ENCODE measurements at regions not wholly inside any gene's neighbourhood (a gene's known extent, or its start where the extent isn't known, plus 50 kb on each side); places are given as distances from the start of the nearest gene placed in this dataset.

DNA sequence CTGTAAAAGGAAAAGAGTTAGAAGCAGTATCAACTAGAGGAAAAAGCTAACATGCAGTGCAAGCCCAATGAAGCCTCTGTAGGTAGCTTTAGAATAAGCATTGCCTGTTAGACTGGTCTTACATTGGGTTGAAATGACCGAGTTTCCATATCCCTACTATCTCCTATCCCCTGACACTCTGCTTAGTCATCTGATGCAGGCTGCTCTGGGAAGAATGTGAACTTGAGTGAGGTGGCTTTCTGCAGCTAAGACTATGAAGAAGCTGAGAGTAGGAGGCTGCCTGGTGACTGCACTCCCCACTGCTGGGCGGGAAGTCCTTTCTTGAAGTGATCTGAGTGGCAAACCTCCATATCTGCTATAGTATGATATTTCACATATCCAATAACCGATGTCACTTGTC, 64.7 kb downstream of the OXSM start:
- TF ChIP-seq, protein P1, sequence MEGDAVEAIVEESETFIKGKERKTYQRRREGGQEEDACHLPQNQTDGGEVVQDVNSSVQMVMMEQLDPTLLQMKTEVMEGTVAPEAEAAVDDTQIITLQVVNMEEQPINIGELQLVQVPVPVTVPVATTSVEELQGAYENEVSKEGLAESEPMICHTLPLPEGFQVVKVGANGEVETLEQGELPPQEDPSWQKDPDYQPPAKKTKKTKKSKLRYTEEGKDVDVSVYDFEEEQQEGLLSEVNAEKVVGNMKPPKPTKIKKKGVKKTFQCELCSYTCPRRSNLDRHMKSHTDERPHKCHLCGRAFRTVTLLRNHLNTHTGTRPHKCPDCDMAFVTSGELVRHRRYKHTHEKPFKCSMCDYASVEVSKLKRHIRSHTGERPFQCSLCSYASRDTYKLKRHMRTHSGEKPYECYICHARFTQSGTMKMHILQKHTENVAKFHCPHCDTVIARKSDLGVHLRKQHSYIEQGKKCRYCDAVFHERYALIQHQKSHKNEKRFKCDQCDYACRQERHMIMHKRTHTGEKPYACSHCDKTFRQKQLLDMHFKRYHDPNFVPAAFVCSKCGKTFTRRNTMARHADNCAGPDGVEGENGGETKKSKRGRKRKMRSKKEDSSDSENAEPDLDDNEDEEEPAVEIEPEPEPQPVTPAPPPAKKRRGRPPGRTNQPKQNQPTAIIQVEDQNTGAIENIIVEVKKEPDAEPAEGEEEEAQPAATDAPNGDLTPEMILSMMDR (conservative IDR thresholded peaks at IDR 0.05): no peak
- no peak for TF ChIP-seq ZFX (IDR thresholded peaks at IDR 0.05)
